NAMALWA (cell line): ENCODE measurements at regions not wholly inside any gene's neighbourhood (a gene's known extent, or its start where the extent isn't known, plus 50 kb on each side); places are given as distances from the start of the nearest gene placed in this dataset.

ENCODE experiments used
- DNase-seq: peaks from one replicate; pipeline ENCODE4 v3.0.0-alpha.2; 2015; ENCODE audit warnings: low spot score

DNA sequence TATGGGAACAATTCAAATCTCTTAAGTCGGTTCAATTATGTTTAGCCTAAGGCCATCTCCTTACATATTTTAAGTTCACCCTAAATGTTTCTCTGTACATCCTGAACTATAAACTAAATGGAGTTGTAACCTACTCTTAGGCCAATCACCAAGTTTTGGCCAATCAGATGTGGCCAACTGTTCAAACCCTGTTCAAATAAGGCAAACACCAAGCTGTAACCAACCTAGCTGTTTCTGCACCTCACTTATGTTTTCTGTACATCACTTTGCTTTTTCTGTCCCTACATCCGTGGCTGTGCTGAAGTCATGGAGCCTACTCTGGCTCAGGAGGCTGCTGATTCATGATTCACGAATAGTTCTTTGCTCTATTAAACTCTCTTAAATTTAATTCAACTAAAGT, 165.3 kb downstream of the GASK1B start:
- no peak for DNase-seq

DNA sequence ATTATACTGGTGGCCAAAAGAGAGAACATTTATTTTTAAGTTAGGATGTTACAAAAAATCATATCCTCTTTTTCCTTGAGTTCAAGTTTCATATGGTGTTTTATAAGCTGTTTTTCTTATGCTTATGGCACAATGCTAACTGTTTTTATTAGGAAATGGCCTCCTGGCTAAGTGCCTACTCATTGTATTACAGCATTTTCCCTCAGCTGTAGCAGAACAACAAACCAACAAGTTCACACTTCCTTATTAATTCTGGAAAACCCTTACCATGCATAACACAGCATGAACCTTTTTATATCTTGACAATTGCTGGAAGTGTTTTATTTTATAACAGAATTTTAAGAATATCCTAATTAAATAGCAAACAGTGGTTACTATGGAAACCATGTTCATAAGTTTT, 165.8 kb downstream of the GASK1B start:
- no peak for DNase-seq

DNA sequence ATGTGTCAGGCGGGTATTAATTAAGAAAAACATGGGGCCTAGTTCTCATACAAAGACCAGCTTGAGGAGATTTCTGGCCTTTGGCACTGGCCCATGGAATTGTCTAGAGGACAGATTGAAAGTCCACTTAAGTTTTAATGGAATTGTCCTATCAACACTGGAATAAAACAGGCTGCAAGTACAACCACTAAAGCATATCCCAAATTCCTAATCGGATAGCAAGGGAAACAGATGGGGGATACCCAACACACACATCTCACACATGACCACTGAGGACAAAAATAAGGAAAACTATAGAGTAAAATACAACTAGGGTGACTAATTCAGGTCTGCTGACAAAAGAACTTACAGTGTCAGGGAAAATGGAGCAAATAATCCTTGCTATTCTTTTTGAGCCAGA, 167.8 kb downstream of the GASK1B start:
- no peak for DNase-seq

DNA sequence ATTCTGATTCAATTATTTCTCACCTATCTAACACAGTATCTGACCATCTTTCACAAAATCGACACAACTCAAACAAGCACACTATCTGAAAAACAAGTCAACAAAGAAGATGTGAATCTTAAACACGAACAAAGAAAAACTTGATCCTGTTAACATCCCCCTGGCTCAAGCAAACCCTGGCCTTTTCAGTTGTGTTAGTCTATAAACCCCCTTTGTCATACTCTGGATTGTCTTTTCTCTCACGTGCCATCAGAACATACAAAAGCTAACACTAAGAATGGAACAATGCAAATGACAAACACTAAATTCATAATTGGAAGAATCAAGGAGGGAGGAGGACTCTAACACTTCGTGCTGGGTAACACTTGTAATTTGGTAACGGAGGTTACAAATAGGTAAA, 168.7 kb downstream of the GASK1B start:
- DNase-seq, result no peak

DNA sequence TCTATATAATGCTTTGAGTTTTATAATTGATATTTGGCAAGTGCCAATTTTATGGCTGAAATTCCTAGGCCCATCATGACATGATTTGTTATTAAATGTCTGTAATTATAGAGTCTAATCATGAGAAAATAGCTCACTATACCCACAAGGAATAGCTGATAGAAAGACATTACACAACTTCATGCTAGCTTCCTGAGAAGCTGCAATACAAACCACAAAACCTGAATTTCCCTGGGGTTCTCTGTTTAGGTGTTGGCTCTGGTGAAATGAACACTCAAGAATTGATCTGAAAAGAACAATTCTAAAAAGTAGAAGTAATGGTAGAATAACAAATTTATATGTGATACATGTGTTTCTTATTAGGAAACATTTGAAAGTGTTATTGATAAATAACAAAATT, 169.6 kb downstream of the GASK1B start:
- no peak for DNase-seq

DNA sequence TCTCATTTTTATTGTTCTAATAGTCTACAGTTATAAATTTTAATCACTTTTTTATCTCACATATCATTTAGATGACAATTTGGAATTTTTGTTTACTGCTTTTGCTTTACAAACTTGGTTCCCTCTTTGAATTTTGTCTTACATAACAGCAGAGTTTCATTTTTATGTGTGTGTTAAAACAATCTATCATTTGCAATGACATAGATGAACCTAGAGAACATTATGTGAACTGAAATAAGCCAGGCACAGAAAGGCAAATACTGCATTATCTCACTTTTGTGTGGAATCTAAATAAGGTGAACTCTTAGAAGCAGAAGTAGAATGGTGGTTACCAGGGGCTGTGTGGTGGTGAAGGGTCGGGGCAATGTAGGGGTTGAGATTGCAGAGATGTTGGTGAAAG, 170.7 kb downstream of the GASK1B start:
- no peak for DNase-seq

DNA sequence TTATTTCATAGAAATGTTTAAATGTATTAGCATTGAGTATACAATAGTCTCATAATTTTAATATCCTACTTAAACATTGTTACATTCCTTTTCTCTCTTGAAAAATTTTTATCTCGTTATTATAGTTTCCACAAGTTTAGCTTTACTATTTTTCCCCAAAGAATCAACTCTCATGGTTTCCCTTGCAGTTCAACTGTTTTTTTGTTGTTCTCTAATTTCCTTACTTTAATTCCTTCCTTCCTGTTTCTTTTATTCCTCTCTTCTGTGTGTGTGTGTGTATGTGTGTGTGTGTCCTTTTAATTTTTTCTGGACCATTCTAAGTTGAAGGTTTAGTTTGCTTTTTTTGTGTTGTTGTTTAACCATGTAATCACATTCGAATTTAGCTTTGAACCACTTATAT, 171.1 kb downstream of the GASK1B start:
- no peak for DNase-seq

DNA sequence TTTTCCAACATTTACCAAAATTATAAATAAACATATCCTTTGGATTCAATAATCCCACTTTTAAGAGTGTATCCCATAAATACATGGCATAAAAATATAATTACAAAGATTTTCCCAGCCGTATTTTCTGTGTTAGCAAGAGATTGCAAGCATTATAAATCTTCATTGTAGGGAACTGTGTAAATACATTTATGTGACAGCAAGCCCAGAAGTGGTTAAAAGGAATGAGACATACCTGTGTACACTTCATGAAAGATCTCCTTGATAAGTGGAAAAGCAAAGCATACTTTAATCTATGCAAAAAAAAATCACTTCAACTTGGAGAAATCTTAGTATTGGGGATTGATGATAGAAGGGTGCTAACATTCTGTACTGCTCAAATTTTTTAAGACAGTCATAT, 173.1 kb downstream of the GASK1B start:
- no peak for DNase-seq

DNA sequence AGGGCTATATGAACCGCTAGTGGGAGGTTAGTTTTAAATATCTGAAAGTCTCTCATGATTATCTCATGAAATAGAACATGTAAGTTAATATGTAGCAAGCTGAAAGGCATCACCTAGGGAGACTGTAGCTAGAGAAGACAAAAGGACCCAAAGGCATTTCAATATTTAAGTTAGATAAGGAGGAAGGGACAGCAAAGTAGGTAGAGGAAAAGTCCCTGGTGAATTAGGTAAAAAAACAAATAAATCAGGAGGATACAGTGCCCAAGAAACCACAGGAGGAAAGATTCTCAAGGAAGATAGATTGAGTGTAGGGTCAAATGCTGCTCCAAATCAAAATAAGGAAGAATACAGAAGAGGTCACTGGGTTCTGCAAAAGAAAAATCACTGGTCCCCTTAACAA, 175.5 kb downstream of the GASK1B start:
- no peak for DNase-seq

DNA sequence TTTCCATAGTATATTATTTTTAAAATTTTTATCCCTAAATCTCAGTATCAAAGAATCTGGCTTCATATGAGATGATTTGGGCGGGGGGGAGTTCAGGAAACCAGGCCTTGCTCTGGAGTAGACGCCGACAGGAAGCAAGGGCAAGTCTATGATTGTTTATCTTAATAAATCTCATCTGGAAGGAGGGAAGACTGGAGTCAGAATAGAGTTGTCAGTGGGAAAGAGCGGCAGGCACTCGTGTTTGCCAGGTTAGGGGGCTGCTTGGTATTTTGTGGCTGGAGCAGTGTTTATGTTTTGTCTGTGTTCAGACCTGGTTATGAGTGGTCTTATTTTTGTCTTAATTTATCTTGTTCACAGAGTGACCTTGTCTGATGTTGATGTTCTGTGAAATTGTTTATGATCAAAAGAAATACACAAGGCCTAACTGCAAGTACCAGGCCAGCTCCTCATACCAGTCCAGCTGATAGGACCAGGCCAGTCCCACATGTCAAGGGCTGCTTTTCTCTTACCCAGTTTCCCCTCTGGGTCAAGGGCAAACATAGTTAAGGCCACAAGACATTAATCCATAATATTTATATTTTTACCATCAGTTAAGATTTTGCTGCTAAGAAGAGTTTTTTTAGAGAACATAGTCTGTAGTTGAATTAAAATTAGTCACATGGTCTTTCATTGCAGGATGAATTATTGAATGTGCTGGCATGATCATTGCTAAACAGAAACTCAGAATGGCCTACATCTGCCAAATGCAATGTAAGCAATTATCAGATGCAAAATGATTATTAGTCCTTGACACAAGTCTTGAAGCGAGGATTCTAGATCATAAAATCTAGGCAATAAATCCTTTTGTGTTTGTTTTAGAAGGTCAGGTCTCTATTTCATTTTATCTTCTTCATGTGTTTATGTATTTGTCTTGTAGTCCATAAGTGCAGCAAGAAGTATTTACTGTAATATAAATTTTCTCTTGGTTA, 176.5 kb downstream of the GASK1B start:
- DNase-seq, result no peak

DNA sequence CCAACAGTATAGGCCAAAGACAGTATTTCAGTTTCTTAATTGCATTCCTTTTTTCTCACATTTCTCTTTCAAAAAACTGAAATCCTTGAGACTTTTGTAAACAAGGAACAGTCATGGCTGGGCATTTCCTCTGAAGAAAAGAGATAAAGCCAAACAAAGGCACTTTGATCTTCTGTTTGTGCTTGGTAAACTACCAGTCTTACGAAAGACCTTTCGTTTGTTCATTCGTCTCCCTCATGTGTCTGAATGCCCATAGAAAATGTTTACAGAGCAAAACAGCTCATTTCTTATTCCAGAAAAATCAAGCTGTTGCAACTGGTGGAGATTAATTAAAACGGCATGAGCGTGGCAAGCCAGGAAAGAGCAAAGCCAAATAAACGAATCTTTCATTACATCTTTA, 178.0 kb downstream of the GASK1B start:
- DNase-seq, result no peak

DNA sequence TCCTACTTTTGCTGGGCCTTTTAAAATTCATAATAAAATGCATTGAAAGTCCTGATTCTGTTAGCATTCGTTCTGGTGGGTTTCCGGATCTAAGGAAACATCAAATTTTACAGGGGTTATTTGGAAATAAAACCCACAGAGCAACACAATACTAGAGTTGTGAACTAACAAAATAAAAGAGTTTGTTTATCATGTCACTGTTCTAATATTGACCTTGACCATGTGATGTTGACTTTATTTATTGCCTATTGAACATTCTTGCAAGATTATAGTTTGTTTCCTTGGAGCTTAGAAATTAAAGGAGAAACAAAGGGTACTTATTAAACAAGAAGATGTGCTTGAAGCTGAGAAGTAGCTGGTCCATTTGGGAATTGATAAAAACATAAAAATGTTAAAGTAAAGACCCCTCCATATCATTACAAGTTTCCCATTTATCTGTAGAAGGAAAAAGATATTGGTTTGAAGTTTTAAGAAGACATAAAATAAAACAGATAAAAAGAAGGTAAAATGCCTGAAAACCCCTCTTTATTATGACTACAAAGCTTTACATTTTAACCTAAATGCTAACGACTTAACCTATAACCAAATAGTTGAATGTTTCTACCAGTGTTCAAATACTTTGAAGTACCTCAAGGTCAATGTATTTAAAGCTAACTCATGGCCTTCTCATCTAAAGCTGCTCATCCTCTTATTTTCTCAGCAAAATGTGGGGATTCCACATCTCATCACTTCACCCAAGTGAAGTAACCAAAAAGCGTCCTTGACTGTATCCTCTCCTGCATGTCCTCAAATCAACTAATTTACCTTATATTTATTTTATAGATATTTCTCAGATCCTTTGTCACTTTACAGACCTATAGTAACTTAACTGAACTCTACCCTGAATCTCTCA, 179.6 kb downstream of the GASK1B start:
- DNase-seq, result no peak

DNA sequence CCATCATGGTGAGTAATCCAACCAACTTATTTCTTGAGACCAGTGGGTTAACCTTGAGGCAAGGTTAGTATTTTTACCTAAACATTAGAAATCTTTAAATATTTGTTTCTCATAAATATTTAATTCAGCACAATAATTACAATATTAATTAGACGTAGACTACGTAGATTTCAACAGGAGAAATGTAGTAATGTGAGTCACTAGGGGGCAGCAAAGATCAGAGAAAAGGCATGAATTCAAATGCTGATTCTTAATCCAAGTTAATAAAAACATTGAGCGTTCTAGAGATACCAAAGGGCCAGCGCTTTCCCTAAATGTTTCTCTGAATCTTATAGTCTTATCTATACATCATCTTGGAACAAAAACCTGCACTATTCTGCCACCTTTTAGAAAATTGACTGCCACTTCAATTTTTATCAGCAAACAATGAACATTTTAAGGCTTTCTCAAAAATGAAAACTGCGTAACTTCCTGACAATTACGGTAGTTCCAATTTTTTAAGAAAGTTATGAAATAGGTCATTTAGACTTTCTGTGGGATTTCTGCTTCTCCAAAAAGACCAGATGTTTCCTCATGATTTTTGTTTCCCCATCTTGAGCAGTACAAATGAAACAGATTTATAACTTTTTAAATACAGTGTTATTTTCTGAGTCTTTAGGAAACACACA, 180.7 kb downstream of the GASK1B start:
- peak; percentile 83 for DNase-seq

DNA sequence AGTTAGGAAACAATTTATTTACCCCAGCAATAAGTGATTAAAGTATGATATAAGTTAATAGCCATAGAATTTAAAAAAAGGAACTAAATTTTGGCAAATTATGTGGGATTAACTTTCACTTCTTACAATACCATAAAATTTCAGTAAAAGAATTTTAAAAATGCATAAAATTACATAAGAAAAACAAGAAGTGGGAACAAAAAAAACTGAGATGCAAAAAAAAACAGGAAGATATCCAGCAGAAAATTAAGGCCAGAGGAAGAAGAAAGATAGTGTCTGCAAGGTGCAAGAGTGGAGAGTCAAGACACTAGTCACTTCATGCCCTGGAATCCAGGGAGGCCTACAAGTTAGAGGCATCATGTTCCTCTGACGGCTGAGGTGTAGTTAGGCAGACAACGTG, 184.2 kb downstream of the GASK1B start:
- DNase-seq, result no peak

DNA sequence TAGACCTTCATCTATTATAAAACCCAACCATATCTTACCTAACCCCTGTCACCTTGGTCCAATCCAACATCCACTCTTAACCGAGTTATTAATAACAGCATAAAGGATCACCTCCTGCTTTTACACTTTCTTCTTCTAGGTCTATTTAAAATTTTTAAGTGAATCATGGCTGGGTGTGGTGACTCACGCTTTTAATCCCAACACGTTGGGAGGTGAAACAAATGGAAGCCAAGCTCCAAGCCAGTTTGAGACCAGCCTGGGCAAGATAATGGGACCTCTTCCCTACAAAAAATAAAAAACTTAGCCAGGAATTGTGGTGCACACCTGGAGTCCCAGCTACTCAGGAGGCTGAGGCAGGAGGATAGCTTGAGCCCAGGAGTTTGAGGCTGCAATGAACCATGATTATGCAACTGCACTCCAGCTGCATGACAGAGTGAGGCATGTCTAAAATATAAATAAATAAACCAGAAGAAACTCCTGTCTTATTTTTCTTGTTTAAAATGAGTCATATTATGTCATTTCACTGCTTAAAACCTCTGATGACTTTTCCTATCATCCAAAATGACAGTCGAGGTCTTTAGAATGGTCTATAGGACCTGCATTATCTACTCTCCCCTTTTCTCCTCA, 188.4 kb downstream of the GASK1B start:
- no peak for DNase-seq

DNA sequence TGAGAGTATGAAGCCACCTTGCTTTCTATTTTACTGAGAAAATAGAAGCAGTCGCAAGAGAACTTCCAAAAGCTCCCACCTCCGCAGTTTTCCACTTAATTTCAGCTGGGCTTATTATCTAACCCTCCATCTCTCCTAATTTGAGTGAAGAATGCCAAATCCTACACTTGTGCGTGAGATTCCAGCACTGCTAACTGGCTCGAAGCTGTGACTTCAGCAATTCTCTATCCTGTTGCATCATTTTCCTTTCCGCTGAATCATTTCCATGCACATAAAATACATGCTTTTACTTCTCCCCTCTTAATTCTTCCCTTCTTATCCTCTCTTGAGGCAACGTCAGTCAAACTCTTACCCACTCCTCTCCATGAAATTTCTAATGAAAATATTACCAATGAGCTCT, 189.5 kb downstream of the GASK1B start:
- no peak for DNase-seq

DNA sequence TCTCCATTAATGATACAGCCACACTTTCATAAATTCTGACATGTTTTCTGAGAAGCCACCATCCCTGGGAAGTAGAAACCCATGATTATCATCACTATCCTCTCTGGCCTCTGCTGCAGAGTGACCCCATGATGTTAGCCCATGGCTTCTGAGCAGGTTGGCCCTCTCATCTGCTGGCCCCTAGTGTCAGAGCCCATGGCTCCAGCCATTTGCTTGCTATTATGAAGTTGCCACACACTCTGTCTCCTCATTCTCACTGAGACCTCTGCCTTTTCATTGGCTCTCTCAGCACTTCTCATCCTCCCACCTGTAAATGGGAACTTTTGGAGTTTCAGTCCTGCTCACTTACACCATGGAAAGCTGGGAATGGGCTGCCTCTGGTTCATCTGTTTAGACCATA, 192.7 kb downstream of the GASK1B start:
- DNase-seq, result no peak

DNA sequence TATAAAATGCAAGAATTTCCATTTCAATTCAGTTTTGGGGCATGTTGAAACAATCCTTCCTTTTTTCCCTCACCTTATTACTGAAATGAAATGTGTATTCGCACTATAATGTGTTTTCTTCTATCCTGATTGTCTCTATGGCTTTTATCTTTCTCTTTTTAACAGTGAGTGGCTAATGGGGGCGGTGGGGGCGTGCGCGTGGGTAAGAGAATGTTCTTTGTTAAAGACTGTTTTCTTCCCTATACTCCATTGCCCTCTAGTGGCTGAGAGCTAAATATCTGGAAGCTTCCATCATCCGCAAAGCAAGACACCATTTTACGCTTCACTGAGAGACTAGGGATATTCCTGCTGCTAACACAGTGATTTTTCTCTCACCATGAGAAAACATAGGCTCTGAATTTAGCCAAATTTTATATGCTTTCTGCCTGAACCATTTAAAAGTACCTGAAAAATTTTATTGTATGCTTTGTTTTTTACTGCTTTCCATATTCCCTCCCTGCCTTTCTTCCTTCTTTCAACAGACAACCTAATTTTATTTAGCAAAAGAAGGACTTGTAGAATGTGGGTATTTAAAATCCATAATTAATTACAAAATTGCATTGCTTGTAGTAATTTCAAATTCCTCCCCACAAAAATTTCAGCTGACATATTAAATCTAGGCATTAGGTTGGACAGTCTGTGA, 194.0 kb downstream of the GASK1B start:
- DNase-seq, result peak; percentile 71

DNA sequence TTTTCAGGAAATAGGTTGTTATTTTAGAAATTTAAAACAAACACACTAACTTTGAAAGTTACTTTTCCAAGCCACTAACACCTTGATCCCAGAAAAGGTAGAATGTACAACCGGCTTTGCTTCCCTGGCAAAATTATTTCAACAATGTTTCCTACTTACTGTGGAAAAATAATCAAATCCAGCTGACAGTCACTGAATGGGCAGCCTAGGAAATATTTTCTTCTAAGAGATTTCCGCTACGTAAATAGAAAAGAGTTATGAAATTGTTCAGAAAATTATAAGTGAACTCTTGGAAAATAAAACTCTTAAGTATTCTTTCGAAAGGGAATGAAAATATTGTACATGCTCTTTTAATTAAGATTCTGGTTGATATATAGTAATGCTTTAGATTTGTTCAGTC, 195.7 kb downstream of the GASK1B start:
- DNase-seq, result no peak

DNA sequence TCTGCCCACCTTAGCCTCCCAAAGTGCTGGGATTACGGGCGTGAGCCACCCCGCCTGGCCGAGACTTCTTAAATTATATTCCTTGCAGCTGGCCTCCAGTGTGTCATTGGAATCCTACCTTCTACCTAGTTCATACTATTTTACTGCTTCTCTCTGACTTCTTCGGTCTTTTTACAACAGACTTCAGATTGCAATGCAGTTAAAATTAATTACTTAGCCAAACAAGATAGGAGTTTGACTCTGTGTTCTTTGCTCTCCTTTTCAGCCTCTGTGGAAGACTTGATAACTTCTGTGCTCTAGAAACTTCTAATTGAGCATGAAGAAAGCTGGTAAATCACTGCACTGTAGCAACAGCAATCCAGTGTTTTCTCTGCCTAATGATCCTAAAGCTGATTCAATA, 199.5 kb downstream of the GASK1B start:
- DNase-seq, result no peak

DNA sequence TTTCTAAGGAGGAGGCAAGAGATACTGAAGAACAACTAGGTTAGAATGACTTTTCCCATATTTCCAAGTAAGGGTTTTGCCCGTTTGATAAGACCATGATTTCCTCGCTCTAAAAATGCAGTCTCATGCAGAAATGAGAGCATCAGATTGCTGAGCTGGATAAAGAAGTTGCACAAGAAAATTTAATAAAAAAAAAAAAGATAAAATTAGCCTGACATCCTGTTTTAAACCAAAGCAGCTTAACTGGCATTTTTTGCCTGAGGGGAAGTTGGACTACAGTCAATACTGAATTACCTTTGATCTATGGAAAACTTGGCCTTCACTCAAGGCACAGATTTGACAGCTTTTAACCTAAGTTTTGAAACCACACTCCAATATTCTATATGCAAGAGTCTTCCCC, 208.4 kb downstream of the GASK1B start:
- no peak for DNase-seq
